Gastrocnemius medialis (tissue), 4 donors: ENCODE measurements at regions not wholly inside any gene's neighbourhood (a gene's known extent, or its start where the extent isn't known, plus 50 kb on each side); places are given as distances from the start of the nearest gene placed in this dataset.
"Not testable (repeated sequence)": the region's sequence is repeated elsewhere in the genome, so short reads cannot be mapped to it uniquely, and the experiment has no call there.

Experiments
- ATAC-seq, 2 donors: fragments of 150-250 bp; one replicate each; pipeline ENCODE4 v1.9.1; 2016
- DNase-seq, 2 donors: peaks; one replicate each; pipeline ENCODE4 v3.0.0-alpha.2; 2019
- H3K27ac ChIP-seq, 4 donors: fragments of 200-600 bp; sonication (generic); 1 replicate in 1 of 4; 2 replicates in 3 of 4; pipeline ENCODE4 v1.5.1; 2016 to 2018; ENCODE audit warnings: mild to moderate bottlenecking in 2 of 4, moderate library complexity in 1 of 4
- H3K27me3 ChIP-seq, 3 donors: fragments of 200-600 bp; sonication (generic) in 2 of 3; 1 replicate in 1 of 3; 2 replicates in 2 of 3; pipeline versions ENCODE4 v1.5.1 to v1.6.0; 2016 to 2019; ENCODE audit warnings: mild to moderate bottlenecking in 1 of 3, moderate library complexity in 1 of 3
- H3K36me3 ChIP-seq, 2 donors: fragments of 200-600 bp; sonication (generic) in 1 of 2; one replicate each; pipeline ENCODE4 v1.5.1; 2017 to 2018
- H3K4me1 ChIP-seq, 2 donors: fragments of 200-600 bp; sonication (generic) in 1 of 2; one replicate each; pipeline ENCODE4 v1.5.1; 2016 to 2017; ENCODE audit warnings: mild to moderate bottlenecking in 2 of 2
- H3K4me3 ChIP-seq, 4 donors: fragments of 200-600 bp; sonication (generic) in 3 of 4; 1 replicate in 1 of 4; 2 replicates in 3 of 4; pipeline ENCODE4 v1.5.1; 2016 to 2019; ENCODE audit warnings: mild to moderate bottlenecking in 2 of 4
- H3K9me3 ChIP-seq, 3 donors: fragments of 200-600 bp; sonication (generic) in 2 of 3; 1 replicate in 1 of 3; 2 replicates in 2 of 3; pipeline ENCODE4 v1.5.1; 2016 to 2019
- CTCF ChIP-seq, 5 experiments: fragments of 450-650 bp in 3 of 5; fragments of 200-600 bp in 2 of 5; sonication (generic) in 2 of 5; IDR thresholded peaks in 4 of 5; conservative IDR thresholded peaks in 1 of 5; 1 replicate in 4 of 5; 2 replicates in 1 of 5; pipeline ENCODE4 v1.5.1; 2016 to 2019; ENCODE audit warnings: antibody characterized with exemption in 5 of 5, mild to moderate bottlenecking in 3 of 5, moderate library complexity in 3 of 5
- POLR2A ChIP-seq, 2 donors: fragments of 450-650 bp; IDR thresholded peaks; one replicate each; pipeline ENCODE4 v1.6.1; 2017; ENCODE audit warnings: antibody characterized with exemption in 2 of 2, mild to moderate bottlenecking in 2 of 2, moderate library complexity in 2 of 2
- in situ Hi-C, 4 donors: fragments of 200-750 bp; cut with MboI; loops; one replicate each; pipeline versions ENCODE4 v1.15.0 to v1.8.0; 2017; ENCODE audit warnings: low sequenced_read_pairs in 4 of 4
- intact Hi-C: fragments of 100-400 bp; cut with DNase I; formaldehyde crosslinking; loops from one replicate; pipeline ENCODE4 v1.15.1; 2023; ENCODE audit warnings: low total_unique reads

DNA sequence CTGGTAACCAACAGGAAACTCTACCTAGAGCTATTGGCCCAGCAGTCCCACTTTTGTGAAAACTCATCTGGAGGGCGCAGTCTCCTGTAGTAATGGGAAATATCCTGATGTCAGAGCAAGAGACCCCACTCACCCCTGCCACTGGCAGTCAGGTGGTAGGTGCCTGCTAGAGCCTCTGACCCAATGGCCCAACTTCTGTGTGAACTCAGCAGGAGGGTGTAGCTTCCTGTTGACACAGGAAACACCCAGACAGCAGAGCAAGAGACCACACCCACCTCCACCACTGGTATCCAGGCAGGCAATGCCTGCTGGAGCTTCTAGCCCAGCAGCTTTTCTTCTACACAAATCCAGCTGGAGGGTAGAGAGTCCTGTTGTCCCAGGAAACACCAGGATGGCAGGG, 1176.8 kb upstream of the PRR20A start:
- no peaks in the 10 kb centered on the region for H3K27me3 ChIP-seq
- in situ Hi-C loops = no loop called here
- H3K4me1 ChIP-seq = no peaks in the 10 kb centered on the region
- ATAC-seq (no peak), DNase-seq (no peak)
- no peaks in the 10 kb centered on the region for H3K36me3 ChIP-seq
- no peak overlapping the region for H3K4me3 ChIP-seq
- intact Hi-C loops = no loop called here
- no peaks in the 10 kb centered on the region for H3K9me3 ChIP-seq
- TF ChIP-seq POLR2A (IDR thresholded peaks at IDR 0.05) (no peak), CTCF (IDR thresholded peaks at IDR 0.05 in 4 of 5, conservative IDR thresholded peaks at IDR 0.05 in 1 of 5) (no peak)
- no peak overlapping the region for H3K27ac ChIP-seq

- H3K4me1 ChIP-seq = no peaks in the 10 kb centered on the region
- no peaks in the 10 kb centered on the region for H3K36me3 ChIP-seq
- H3K27me3 ChIP-seq = no peaks in the 10 kb centered on the region
- intact Hi-C loops = no loop called here
- H3K27ac ChIP-seq = no peak overlapping the region
- in situ Hi-C loops = no loop called here
- ATAC-seq (no peak), DNase-seq (no peak)
- H3K4me3 ChIP-seq = no peak overlapping the region
- H3K9me3 ChIP-seq = no peaks in the 10 kb centered on the region
- no peak for TF ChIP-seq POLR2A (IDR thresholded peaks at IDR 0.05)
- no peak for TF ChIP-seq CTCF (IDR thresholded peaks at IDR 0.05 in 4 of 5, conservative IDR thresholded peaks at IDR 0.05 in 1 of 5)
These were observed 1173.7 kb upstream of the PRR20A start for GRCh38 chr13:55967055-55967454.

- no peak overlapping the region for H3K4me3 ChIP-seq
- no peaks in the 10 kb centered on the region for H3K9me3 ChIP-seq
- DNase-seq (no peak), ATAC-seq (no peak)
- H3K27ac ChIP-seq = no peak overlapping the region
- no peaks in the 10 kb centered on the region for H3K4me1 ChIP-seq
- intact Hi-C loops (no loop called here), in situ Hi-C loops (no loop called here)
- no peak for TF ChIP-seq CTCF (IDR thresholded peaks at IDR 0.05 in 4 of 5, conservative IDR thresholded peaks at IDR 0.05 in 1 of 5)
- TF ChIP-seq POLR2A (IDR thresholded peaks at IDR 0.05) = no peak
- H3K36me3 ChIP-seq = no peaks in the 10 kb centered on the region
- no peaks in the 10 kb centered on the region for H3K27me3 ChIP-seq
These were observed 1163.3 kb upstream of the PRR20A start for GRCh38 chr13:55977436-55977835.

- DNase-seq (no peak), ATAC-seq (no peak)
- in situ Hi-C loops = no loop called here
- H3K4me1 ChIP-seq = no peaks in the 10 kb centered on the region
- no peaks in the 10 kb centered on the region for H3K36me3 ChIP-seq
- no peak overlapping the region for H3K4me3 ChIP-seq
- no peak overlapping the region for H3K27ac ChIP-seq
- no peaks in the 10 kb centered on the region for H3K27me3 ChIP-seq
- no peaks in the 10 kb centered on the region for H3K9me3 ChIP-seq
- intact Hi-C loops = no loop called here
- TF ChIP-seq POLR2A (IDR thresholded peaks at IDR 0.05) = no peak
- no peak for TF ChIP-seq CTCF (IDR thresholded peaks at IDR 0.05 in 4 of 5, conservative IDR thresholded peaks at IDR 0.05 in 1 of 5)
These were observed 1159.3 kb upstream of the PRR20A start for GRCh38 chr13:55981381-55981780.

GRCh38 chr13:55984026-55984425, 1156.7 kb upstream of the PRR20A start:
- H3K36me3 ChIP-seq, intact Hi-C loops, ATAC-seq, DNase-seq, H3K4me1 ChIP-seq, H3K9me3 ChIP-seq, in situ Hi-C loops, H3K27me3 ChIP-seq, H3K4me3 ChIP-seq, H3K27ac ChIP-seq: not testable (repeated sequence)
